OCI-LY1 (cell line): ENCODE measurements at regions not wholly inside any gene's neighbourhood (a gene's known extent, or its start where the extent isn't known, plus 50 kb on each side); places are given as distances from the start of the nearest gene placed in this dataset.

Experiments used
- H2AFZ ChIP-seq: fragments of 200-600 bp; sonication (generic), shearing (Covaris generic); 2 replicates; pipeline ENCODE4 v1.6.0; 2014; ENCODE audit warnings: antibody characterized with exemption, mild to moderate bottlenecking, low read length
- H3F3A ChIP-seq: fragments of 200-600 bp; sonication (generic), shearing (Covaris generic); 2 replicates; pipeline ENCODE4 v1.6.0; 2014; ENCODE audit warnings: mild to moderate bottlenecking, antibody characterized with exemption, low read length, moderate library complexity; ENCODE audit not compliant: insufficient read depth
- H3K27ac ChIP-seq: fragments of 200-600 bp; sonication (generic); 2 replicates; pipeline ENCODE4 v1.5.1; 2014; ENCODE audit warnings: low read length, mixed run types, mild to moderate bottlenecking, low read depth; ENCODE audit not compliant: poor library complexity, severe bottlenecking
- H3K27me3 ChIP-seq: fragments of 200-600 bp; sonication (generic); 2 replicates; pipeline ENCODE4 v1.6.0; 2014; ENCODE audit warnings: antibody characterized with exemption, mild to moderate bottlenecking, low read length, moderate library complexity; ENCODE audit not compliant: insufficient read depth
- H3K36me3 ChIP-seq: fragments of 200-600 bp; sonication (generic); 2 replicates; pipeline ENCODE4 v1.6.1; 2014; ENCODE audit warnings: mild to moderate bottlenecking, antibody characterized with exemption, low read length, moderate library complexity, mixed read lengths; ENCODE audit not compliant: insufficient read depth
- H3K4me1 ChIP-seq: fragments of 200-600 bp; sonication (generic); 2 replicates; pipeline ENCODE4 v1.5.1; 2014; ENCODE audit warnings: mild to moderate bottlenecking, low read length, moderate library complexity; ENCODE audit not compliant: insufficient read depth, severe bottlenecking
- H3K4me2 ChIP-seq: fragments of 200-600 bp; sonication (generic), shearing (Covaris generic); 2 replicates; pipeline ENCODE4 v1.6.1; 2014; ENCODE audit warnings: low read length
- H3K4me3 ChIP-seq: fragments of 200-600 bp; sonication (generic); 2 replicates; pipeline ENCODE4 v1.5.1; 2014; ENCODE audit warnings: low read length, low read depth, mild to moderate bottlenecking, mixed read lengths; ENCODE audit not compliant: poor library complexity, severe bottlenecking
- H3K79me2 ChIP-seq: fragments of 200-600 bp; shearing (Covaris generic); 2 replicates; pipeline ENCODE4 v1.6.1; 2016; ENCODE audit warnings: mixed run types, low read length, mixed read lengths; ENCODE audit not compliant: insufficient read depth
- H3K9ac ChIP-seq: fragments of 200-600 bp; sonication (generic), shearing (Covaris generic); 2 replicates; pipeline ENCODE4 v1.6.1; 2014; ENCODE audit warnings: mild to moderate bottlenecking, low read length, mixed read lengths
- H3K9me2 ChIP-seq: fragments of 200-600 bp; sonication (generic), shearing (Covaris generic); 2 replicates; pipeline ENCODE4 v1.6.1; 2014; ENCODE audit warnings: low read depth, mild to moderate bottlenecking, low read length, mixed read lengths
- H3K9me3 ChIP-seq: fragments of 200-600 bp; shearing (Covaris generic); 2 replicates; pipeline ENCODE4 v1.6.1; 2014; ENCODE audit warnings: low read length, mixed read lengths
- H4K20me1 ChIP-seq: fragments of 200-600 bp; sonication (generic), shearing (Covaris generic); 2 replicates; pipeline ENCODE4 v1.6.0; 2016; ENCODE audit warnings: mild to moderate bottlenecking, low read length; ENCODE audit not compliant: insufficient read depth
- EZH2 ChIP-seq: fragments of 200-600 bp; sonication (generic), shearing (Covaris generic); IDR thresholded peaks from 2 replicates; pipeline ENCODE4 v1.8.0; 2017; ENCODE audit warnings: borderline replicate concordance, mixed run types, mild to moderate bottlenecking, antibody characterized with exemption, low read length, moderate library complexity, mixed read lengths
- TF ChIP-seq, protein P1 (sequence below): fragments of 200-600 bp; sonication (generic), shearing (Covaris generic); IDR thresholded peaks from 2 replicates; pipeline ENCODE4 v1.5.1; 2017; ENCODE audit warnings: mild to moderate bottlenecking, antibody characterized with exemption, low read length, moderate library complexity, mixed read lengths

DNA sequence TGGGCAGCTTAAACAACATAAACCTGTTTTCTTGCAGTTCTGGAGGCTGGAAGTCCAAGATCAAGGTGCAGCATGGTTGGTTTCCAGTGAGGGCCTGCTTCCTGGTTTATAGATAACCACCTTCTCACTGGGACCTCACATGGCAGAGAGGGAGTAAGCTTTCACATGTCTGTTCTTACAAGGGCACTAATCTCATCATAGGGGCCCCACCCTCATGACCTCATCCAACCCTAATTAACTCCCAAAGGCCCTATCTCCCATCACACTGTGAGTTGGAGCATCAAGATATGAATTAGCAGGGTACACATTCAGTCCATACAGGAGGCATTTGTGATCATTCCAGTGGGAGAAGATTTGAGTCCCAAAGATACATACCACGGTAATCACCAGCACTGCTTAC lies 50.5 kb upstream of the GRIN2A start:
- TF ChIP-seq, protein P1, sequence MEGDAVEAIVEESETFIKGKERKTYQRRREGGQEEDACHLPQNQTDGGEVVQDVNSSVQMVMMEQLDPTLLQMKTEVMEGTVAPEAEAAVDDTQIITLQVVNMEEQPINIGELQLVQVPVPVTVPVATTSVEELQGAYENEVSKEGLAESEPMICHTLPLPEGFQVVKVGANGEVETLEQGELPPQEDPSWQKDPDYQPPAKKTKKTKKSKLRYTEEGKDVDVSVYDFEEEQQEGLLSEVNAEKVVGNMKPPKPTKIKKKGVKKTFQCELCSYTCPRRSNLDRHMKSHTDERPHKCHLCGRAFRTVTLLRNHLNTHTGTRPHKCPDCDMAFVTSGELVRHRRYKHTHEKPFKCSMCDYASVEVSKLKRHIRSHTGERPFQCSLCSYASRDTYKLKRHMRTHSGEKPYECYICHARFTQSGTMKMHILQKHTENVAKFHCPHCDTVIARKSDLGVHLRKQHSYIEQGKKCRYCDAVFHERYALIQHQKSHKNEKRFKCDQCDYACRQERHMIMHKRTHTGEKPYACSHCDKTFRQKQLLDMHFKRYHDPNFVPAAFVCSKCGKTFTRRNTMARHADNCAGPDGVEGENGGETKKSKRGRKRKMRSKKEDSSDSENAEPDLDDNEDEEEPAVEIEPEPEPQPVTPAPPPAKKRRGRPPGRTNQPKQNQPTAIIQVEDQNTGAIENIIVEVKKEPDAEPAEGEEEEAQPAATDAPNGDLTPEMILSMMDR = no peak
- TF ChIP-seq EZH2 = no peak
- H3K27me3 ChIP-seq = no peaks in the 10 kb centered on the region
- no peaks in the 10 kb centered on the region for H3F3A ChIP-seq
- no peak overlapping the region for H3K4me3 ChIP-seq
- H3K4me1 ChIP-seq = no peaks in the 10 kb centered on the region
- no peaks in the 10 kb centered on the region for H3K9me3 ChIP-seq
- H3K9ac ChIP-seq = no peak overlapping the region
- H3K4me2 ChIP-seq = no peak overlapping the region
- H4K20me1 ChIP-seq = no peaks in the 10 kb centered on the region
- H3K9me2 ChIP-seq = no peaks in the 10 kb centered on the region
- no peak overlapping the region for H2AFZ ChIP-seq
- H3K79me2 ChIP-seq = no peaks in the 10 kb centered on the region
- H3K36me3 ChIP-seq = no peaks in the 10 kb centered on the region
- no peak overlapping the region for H3K27ac ChIP-seq

DNA sequence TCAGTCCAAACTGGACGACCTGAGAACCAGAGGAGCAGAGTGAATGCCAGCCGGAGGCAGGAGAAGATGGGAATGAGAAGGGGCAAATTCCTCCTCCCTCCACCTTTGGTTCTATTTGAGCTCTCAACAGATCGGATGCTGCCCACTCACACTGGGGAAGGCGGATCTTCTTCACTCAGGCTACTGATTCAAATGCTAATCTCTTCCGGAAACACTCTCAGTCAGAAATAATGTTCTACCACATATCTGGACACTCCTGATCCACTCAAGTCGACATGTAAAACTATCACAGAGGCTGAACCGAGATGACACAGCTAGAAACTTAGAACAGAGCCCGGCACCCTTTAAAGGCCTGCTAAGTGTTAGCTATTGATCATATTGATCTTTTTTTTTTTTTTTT lies 57.4 kb upstream of the GRIN2A start:
- Histone ChIP-seq H3K9me2 (no peaks in the 10 kb centered on the region), H4K20me1 (no peaks in the 10 kb centered on the region), H3K9me3 (no peaks in the 10 kb centered on the region), H3K4me3 (no peak overlapping the region), H3K27me3 (no peaks in the 10 kb centered on the region), H3K36me3 (no peaks in the 10 kb centered on the region), H2AFZ (no peak overlapping the region), H3K27ac (no peak overlapping the region), H3F3A (no peaks in the 10 kb centered on the region), H3K4me1 (peaks cover 6% of the 10 kb centered on the region), H3K9ac (no peak overlapping the region), H3K79me2 (no peaks in the 10 kb centered on the region), H3K4me2 (no peak overlapping the region)
- TF ChIP-seq, protein P1 = no peak
- no peak for TF ChIP-seq EZH2

DNA sequence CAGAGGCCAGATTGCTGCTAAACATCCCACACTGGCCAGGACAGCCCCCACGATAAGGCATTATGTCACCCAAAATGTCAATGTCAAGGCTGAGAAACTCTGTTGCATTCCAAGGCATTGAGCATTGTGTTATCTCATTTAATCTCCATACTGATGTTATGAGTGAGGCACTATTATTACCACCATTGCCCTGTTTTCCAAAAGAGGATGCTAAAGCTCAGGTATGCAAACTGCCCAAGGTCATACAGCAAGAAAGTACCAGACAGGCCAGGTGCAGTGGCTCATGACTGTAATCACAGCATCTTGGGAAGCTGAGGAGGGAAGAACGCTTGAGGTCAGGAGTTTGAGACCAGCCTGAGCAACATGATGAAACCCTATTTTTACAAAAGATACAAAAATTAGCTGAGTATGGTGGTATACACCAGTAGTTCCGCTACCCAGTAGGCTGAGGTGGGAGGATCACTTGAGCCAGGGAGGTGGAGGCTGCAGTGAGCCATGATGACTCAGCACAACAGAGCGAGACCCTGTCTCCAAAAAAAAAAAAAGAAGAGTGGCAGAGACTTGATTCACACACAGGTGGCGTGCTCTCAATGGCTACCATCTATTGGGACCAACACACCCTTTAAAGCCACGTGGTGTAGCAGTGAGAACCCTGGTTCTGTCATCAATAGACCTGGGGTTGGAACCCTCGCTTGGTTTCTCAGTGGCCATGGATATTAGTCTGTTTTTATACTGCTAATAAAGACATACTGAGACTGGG lies 58.8 kb upstream of the GRIN2A start:
- no peaks in the 10 kb centered on the region for H3K9me3 ChIP-seq
- H3K4me1 ChIP-seq = peaks cover 6% of the 10 kb centered on the region
- H3K9ac ChIP-seq = no peak overlapping the region
- no peaks in the 10 kb centered on the region for H3K27me3 ChIP-seq
- H3K36me3 ChIP-seq = no peaks in the 10 kb centered on the region
- no peak for TF ChIP-seq EZH2
- TF ChIP-seq, protein P1 = no peak
- H3K4me3 ChIP-seq = no peak overlapping the region
- no peak overlapping the region for H2AFZ ChIP-seq
- H3K79me2 ChIP-seq = no peaks in the 10 kb centered on the region
- no peaks in the 10 kb centered on the region for H3F3A ChIP-seq
- H3K4me2 ChIP-seq = no peak overlapping the region
- no peaks in the 10 kb centered on the region for H4K20me1 ChIP-seq
- H3K9me2 ChIP-seq = no peaks in the 10 kb centered on the region
- no peak overlapping the region for H3K27ac ChIP-seq
